Activated T-cell treated with anti-CD3 and anti-CD28 coated beads for 48 hours (primary cell): ENCODE measurements at regions not wholly inside any gene's neighbourhood (a gene's known extent, or its start where the extent isn't known, plus 50 kb on each side); places are given as distances from the start of the nearest gene placed in this dataset.
"Not testable (repeated sequence)": the region's sequence is repeated elsewhere in the genome, so short reads cannot be mapped to it uniquely, and the experiment has no call there.

Source experiments
- DNase-seq: peaks from one replicate; pipeline ENCODE4 v3.0.0-alpha.2; 2020; ENCODE audit warnings: low read depth

DNA sequence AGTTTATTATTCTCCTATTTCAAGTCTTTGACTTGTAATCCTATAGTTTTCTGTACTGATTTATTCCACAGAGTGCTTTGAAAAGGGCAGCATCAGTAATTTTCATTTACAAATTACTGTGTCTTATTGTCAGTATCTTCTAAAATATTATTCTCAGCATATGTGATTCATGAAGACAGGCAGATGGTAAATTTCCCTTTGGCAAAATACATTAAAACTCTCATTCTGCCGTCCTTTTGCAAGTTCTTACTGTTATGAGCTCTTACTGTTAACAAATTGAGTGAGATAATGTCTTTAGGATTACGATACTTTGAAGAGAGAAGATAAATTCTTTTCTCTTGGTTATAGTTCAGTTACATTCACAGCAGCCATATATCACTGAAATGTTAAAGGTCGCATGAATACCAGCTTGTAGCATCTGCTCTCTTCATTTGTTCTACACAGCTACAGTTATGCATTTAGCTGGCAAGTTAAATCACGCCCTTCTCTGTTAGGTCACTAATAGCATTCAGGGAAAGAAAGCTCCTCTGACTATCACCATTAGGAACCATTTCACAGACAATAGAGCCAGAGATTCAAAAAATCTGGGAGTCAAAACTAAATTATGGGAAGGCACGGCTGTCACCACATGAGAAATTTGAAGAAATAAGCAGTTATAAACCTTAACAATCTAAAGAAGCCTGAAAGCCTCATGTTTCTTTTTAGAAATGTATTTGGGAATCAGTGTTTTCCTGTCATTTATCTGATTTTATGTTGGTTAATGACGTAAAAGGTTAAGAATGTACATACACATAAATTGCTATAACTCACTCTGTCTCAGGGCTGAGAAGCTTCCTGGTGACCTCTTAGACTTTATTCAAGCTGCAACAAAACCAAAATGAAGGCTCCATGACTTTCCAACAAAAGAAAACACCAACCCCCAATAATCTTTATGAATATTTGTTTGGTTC is 109.6 kb upstream of the SP4 start:
- DNase-seq, result no peak

GRCh38 chr7:21318916-21319270 is 109.0 kb upstream of the SP4 start:
- no peak for DNase-seq

DNA sequence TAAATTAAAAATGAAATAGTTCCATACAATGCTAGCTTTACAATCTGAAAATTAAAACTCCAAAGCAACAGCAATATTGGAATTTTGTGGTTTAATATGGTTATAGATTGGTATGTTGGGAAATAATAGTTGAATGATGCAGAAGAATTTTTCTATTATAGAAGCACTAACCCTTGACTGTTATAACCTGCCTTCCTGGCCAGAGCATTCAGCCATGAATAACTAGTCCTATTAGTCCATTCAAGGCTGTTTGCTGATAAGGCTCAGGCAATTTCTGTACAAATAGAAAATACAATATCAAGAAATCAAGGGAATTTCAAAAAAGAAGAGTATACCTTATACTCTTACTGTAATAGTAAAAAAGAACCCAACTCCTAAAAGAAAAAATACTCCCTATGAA is 101.6 kb upstream of the SP4 start:
- no peak for DNase-seq

DNA sequence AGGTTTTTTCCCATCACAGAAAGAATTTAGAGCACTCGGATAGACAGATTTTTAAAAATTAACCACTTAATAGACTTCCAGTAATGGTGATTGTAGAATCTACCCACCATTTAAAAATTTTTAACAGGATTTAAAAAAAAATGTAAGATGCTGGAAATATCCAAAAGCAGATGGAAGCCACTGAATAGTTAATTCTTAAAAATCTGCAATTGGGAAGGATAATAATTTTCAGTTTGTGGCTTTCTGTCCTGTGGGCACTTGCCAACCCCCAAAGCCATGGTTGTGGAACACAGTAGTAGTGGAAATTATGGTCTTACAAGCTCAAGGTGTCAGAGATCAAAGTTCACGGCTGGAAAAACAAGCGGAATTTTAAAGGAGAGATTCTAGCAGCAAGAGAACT is 101.0 kb upstream of the SP4 start:
- DNase-seq, result no peak

DNA sequence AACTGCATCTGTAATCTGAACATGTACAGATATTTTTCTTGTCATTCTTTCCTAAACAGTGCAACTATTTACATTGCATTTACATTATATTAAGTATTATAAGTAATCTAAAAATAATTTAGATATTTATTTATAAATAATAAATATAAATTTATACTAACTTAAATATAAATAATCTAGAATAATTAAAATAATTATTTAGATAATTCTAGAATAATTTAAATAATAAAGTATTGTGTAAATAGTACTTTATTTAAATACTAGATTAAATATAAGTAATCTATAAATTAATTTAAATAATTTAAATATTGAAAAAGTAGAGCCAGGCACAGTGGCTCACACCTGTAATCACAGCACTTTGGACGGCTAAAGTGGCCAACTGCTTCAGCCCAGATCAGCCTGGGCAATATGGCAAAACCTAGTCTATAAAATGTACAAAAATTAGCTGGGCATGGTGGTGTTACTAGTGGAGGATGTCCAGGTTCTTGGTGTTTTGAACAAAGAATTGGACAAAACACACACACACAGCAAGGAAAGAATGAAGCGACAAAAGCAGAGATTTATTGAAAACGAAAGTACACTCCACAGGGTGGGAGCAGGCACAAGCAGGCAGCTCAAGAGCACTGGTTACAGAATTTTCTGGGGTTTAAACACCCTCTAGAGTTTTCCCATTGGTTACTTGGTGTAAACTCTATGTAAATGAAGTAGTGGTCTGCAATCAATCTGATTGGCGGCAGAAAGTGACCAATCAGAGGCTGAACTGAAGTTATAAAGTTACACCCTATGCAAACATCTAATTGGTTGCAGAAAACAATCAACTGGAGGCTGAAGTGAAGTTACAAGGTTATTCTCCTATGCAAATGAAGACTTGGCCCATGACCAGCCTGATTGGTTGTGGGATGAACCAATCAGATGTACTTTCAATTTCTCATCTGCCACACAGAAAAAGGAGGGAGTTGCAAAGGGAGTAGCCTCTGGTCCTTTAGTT is 100.2 kb upstream of the SP4 start:
- no peak for DNase-seq

DNA sequence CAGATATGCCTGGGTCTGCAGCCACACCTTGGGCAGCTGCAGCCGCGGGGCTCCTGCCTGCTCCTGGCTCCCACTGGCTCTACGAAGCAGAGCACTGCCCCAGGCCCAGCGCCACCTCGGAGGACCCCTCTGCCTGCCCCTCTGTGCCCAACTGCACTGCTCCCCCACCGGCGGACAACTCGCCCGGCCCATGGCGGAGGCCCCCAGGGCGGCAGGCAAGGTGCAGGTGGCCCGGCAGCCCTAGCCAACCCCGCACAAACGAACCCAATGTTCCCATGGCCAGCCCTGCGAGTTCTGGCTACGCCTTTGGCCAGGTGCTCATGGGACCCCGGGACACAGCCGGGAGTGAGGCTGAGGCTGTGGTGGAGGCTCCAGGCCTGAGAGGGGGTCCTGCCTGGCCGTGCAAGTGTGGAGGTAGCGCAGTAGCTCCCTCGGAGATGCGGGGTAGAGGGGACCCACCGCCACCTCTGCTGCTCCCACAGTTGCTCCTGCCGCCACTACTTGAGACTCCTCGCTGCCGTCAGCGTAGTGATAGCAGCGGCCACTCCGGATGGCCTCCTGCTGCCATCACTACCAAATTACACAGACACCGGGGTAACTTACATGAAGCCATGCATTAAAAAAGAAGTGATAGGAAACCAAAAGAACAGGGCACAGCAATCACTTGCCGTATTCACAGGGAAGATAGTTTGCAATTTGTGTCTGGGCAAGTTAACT is 97.3 kb upstream of the SP4 start:
- no peak for DNase-seq

GRCh38 chr7:21334906-21335305 is 93.0 kb upstream of the SP4 start:
- no peak for DNase-seq

DNA sequence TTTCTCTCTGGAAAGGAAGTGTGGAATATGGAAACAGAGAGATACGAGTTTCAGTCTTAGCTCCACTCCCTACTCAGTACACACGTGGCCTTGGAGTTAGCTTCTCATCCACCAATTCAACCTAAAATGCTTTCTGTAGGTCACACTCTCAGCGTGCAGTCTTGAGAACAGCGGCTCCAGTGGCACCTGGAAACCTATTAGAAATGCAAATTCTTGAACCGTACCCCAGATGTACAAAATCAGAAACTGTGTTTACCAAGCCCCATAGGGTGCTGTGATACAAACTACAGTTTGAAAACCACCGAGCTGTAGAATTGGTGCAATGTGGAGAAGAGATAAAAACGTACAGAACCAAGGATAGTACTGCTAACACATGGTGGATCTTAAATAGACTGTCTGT is 91.1 kb upstream of the SP4 start:
- DNase-seq, result no peak

DNA sequence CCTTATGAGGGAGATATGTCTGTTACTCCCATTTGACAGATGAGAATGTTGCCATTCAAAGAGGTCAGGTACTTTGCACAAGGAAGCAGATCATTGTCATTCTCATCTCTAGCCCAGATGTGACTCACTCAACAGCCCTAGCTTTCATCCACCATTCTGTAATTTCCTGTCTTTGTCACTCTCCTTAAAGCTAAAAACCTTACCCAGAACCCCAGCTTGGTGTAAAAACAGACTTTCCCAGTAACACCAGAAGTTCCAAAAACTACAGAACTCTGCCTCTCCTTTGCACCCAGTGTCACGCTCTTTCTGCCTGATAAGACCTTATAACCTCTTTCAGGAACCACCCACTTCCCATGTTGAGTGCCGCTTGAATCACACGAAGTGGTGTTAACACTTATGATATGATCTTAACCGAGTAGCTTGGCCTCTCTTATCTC is 89.1 kb upstream of the SP4 start:
- DNase-seq, result peak; percentile 42

DNA sequence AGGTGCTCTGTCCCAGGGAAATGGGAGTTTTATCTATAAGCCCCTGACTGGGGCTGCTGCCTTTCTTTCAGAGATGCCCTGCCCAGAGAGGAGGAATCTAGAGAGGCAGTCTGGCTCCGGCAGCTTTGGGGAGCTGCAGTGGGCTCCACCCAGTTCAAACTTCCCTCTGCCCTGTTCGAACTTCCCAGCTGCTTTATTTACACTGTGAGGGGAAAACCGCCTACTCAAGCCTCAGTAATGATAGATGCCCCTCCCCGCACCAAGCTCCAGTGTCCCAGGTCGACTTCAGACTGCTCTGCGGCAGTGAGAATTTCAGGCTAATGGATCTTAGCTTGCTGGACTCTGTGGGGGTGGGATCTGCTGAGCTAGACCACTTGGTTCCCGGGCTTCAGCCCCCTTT is 83.0 kb upstream of the SP4 start:
- not testable (repeated sequence) for DNase-seq

GRCh38 chr7:21345361-21345760 is 82.5 kb upstream of the SP4 start:
- DNase-seq, result no peak

GRCh38 chr7:21346297-21346696 is 81.6 kb upstream of the SP4 start:
- DNase-seq, result no peak

- no peak for DNase-seq
These were observed 75.1 kb upstream of the SP4 start for GRCh38 chr7:21352540-21353387.

- DNase-seq, result no peak
These were observed 74.5 kb upstream of the SP4 start for GRCh38 chr7:21353388-21353780.

GRCh38 chr7:21354284-21354683 is 73.6 kb upstream of the SP4 start:
- DNase-seq, result no peak

DNA sequence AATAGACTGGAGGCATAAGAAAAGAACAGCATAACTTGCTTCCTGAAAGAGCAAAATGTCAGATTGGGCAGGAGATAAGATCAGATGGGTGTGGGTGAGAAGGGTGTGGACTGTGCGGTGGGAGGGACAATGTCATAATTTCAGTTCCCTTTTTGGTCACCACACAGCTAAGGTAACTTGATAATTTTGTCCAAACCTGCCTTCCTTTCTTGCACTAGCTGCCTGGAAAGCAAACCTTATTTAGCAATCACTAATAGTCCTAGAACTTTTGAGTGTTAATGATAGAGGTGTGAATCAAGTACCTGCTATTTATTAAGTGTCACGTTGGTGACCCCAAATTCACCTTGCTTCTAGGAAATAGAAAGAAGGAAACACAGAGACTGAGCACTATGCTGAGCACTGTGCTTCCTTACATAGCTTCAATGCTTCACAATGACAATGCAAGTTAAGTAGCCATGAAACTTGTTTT is 72.4 kb upstream of the SP4 start:
- peak; percentile 26 for DNase-seq

DNA sequence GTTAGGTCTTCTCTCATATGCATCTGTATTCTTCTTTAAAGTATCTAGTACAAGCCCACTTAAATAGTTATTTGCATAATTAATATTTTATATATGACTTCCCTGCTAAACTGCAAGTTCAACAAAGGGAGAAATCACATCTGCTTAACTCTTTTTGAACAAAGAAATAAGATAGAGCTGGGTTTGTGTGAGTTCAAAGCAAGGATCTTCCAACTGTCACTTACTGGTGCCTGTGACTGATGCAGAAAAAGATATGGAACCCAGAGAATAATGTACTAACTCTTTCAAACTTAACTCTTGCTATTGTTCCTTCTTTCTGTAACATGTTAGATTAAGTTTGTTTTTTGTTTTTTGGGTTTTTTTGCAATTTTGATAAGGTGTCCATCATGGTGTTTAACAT is 71.3 kb upstream of the SP4 start:
- no peak for DNase-seq

- DNase-seq, result no peak
These were observed 70.5 kb upstream of the SP4 start for GRCh38 chr7:21357151-21358097.

- no peak for DNase-seq
These were observed 69.2 kb upstream of the SP4 start for GRCh38 chr7:21358648-21359047.

DNA sequence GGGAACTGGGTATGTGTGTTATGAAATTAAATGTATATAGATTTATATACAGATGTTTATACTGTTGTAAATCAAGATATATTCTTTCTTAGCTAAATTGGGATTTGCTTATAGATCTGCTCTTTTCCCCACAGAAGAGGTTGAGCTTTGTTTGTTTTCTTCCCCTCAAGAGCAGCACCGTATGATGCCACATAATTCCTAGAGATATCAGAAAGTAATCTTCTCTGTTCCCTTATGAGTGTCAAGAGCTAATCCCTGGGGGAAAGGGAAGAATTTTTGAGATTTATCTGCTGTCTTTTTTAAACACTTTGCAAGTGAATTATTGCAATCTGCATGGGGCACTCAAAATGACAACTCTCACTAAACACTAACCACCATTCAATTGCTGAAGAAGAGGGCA is 68.7 kb upstream of the SP4 start:
- no peak for DNase-seq
